WI38 (cell line): ENCODE measurements at regions not wholly inside any gene's neighbourhood (a gene's known extent, or its start where the extent isn't known, plus 50 kb on each side); places are given as distances from the start of the nearest gene placed in this dataset.

Source experiments
- H3K4me3 ChIP-seq: 2 replicates; pipeline ENCODE4 v1.5.1; 2011; ENCODE audit warnings: low read depth, mild to moderate bottlenecking, control low read depth, low read length
- TF ChIP-seq, protein P1 (sequence below): IDR thresholded peaks from 2 replicates; pipeline ENCODE4 v1.5.1; 2012; ENCODE audit warnings: low read depth, mild to moderate bottlenecking, control low read depth, low read length

DNA sequence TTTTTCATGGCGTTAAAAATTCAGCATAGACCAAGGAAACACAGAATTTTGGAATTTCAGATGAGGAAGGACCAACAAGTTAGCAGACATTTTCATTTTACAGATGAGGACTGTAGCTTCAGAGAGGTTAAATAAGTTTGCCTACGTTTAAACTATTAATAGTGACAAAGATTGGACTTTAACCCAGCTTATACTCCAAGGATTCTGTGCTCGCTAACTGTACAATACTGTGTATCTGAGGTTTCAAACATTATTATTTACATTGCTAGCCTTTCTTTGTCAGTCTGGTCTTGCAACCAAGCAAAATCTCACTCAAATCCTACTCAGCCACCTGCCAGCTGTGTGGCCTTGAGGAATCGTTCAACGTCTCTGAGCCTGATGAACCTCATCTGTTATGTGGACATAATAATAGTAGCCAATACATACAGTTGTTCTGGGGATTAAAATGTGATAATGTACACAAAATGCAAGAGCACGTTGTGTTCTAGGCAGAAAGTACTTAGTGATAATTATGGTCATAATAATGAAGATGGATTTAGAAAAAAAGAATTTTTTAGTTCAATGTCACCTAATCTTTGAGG lies 462.4 kb upstream of the TRIB2 start:
- TF ChIP-seq, protein P1, sequence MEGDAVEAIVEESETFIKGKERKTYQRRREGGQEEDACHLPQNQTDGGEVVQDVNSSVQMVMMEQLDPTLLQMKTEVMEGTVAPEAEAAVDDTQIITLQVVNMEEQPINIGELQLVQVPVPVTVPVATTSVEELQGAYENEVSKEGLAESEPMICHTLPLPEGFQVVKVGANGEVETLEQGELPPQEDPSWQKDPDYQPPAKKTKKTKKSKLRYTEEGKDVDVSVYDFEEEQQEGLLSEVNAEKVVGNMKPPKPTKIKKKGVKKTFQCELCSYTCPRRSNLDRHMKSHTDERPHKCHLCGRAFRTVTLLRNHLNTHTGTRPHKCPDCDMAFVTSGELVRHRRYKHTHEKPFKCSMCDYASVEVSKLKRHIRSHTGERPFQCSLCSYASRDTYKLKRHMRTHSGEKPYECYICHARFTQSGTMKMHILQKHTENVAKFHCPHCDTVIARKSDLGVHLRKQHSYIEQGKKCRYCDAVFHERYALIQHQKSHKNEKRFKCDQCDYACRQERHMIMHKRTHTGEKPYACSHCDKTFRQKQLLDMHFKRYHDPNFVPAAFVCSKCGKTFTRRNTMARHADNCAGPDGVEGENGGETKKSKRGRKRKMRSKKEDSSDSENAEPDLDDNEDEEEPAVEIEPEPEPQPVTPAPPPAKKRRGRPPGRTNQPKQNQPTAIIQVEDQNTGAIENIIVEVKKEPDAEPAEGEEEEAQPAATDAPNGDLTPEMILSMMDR = no peak
- no peak overlapping the region for H3K4me3 ChIP-seq

DNA sequence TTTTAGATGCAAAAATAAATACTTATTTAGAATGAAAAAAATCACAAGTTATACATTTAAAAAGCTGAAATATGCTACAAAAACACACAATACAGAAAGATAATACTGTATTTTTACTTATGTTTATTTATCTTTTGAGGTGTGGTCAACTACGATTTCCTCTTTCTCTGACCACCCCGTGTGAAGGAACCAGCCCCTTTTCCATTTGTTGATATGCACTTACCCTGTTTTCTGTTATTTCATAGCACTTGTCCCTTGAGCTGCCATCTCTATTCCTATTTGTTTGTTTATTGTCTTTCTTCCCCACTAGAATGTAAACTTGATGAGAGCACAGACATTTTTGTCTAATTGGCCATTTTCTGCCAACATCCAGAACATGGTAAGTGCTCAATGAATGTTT lies 460.5 kb upstream of the TRIB2 start:
- H3K4me3 ChIP-seq = no peak overlapping the region
- TF ChIP-seq, protein P1 = no peak

- H3K4me3 ChIP-seq = no peak overlapping the region
- TF ChIP-seq, protein P1 = no peak
Measured at GRCh38 chr2:12257476-12257875, 459.3 kb upstream of the TRIB2 start.

DNA sequence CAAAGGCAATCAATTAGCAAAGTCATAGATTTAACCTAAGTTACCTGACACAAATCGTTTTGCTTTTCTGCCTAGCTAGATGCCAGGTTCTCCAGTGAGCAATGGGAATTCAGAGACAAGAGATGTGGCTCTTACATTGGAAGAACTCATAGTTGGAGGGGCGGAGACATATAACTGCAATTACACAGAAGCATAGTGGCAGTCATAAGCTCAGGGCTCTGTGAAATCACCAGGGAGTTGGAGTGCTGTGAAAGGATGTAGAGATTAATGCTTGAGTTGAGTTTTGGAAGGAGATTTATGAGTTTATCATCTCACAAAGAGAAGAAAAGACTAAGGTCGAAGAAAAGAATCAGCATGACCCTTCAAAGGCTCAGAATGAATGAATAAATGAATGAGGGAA lies 457.2 kb upstream of the TRIB2 start:
- TF ChIP-seq, protein P1 = no peak
- no peak overlapping the region for H3K4me3 ChIP-seq

- H3K4me3 ChIP-seq = no peak overlapping the region
- TF ChIP-seq, protein P1 = no peak
Measured at GRCh38 chr2:12261986-12262680, 454.6 kb upstream of the TRIB2 start.

- TF ChIP-seq, protein P1 = no peak
- no peak overlapping the region for H3K4me3 ChIP-seq
Measured at GRCh38 chr2:12262681-12263436, 453.9 kb upstream of the TRIB2 start.

DNA sequence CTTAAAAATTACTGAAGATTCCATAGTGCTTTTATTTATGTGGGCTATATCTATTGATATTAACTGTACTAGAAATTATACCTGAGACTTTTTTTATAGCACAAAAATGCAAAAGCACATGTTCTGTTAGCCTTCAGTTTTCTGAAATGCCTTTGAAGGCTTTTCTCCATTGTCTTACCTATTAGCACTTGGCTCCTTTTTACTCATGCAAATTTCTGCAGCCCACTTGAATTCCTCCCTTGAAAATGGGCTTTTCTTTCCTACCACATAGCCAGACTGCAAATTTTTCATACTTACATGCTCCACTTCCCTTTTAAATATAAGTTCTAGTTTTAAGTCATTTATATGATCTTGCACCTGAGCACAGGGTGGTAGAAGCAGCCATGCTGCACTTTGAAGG lies 453.0 kb upstream of the TRIB2 start:
- TF ChIP-seq, protein P1 = no peak
- no peak overlapping the region for H3K4me3 ChIP-seq
